HG03139 (cell line): ENCODE measurements at regions not wholly inside any gene's neighbourhood (a gene's known extent, or its start where the extent isn't known, plus 50 kb on each side); places are given as distances from the start of the nearest gene placed in this dataset.
A peak's percentile ranks its signal among the peaks of the same experiment; 100 is the strongest.

Source experiments
- ATAC-seq: cut with Tn5 transposase; IDR thresholded peaks from one replicate; pipeline ENCODE4 v1.9.1; 2021; ENCODE audit not compliant: unreplicated experiment

GRCh38 chr9:99513441-99514112 lies 291.5 kb downstream of the SEC61B start:
- peak; percentile 50 for ATAC-seq

- ATAC-seq, result no peak
Observed at GRCh38 chr9:99515093-99515492, 293.0 kb downstream of the SEC61B start.

GRCh38 chr9:99515895-99516656 lies 294.0 kb downstream of the SEC61B start:
- no peak for ATAC-seq

GRCh38 chr9:99516657-99517049 lies 294.6 kb downstream of the SEC61B start:
- ATAC-seq, result no peak

GRCh38 chr9:99523838-99524237 lies 297.8 kb upstream of the NR4A3 start:
- ATAC-seq, result no peak

- no peak for ATAC-seq
Observed at GRCh38 chr9:99531313-99531712, 290.4 kb upstream of the NR4A3 start.

GRCh38 chr9:99533421-99533820 lies 288.3 kb upstream of the NR4A3 start:
- ATAC-seq, result no peak

GRCh38 chr9:99537996-99538395 lies 283.7 kb upstream of the NR4A3 start:
- ATAC-seq, result no peak

- ATAC-seq, result no peak
Observed at GRCh38 chr9:99544526-99544925, 277.2 kb upstream of the NR4A3 start.

GRCh38 chr9:99549441-99549840 lies 272.2 kb upstream of the NR4A3 start:
- no peak for ATAC-seq

- ATAC-seq, result no peak
Observed at GRCh38 chr9:99555792-99556191, 265.9 kb upstream of the NR4A3 start.

GRCh38 chr9:99556998-99557397 lies 264.7 kb upstream of the NR4A3 start:
- ATAC-seq, result no peak

- no peak for ATAC-seq
Observed at GRCh38 chr9:99557816-99558215, 263.9 kb upstream of the NR4A3 start.

- ATAC-seq, result no peak
Observed at GRCh38 chr9:99559776-99560175, 261.9 kb upstream of the NR4A3 start.

GRCh38 chr9:99560561-99560960 lies 261.1 kb upstream of the NR4A3 start:
- ATAC-seq, result no peak

GRCh38 chr9:99561509-99561917 lies 260.2 kb upstream of the NR4A3 start:
- no peak for ATAC-seq

GRCh38 chr9:99561961-99562565 lies 259.6 kb upstream of the NR4A3 start:
- ATAC-seq, result no peak

GRCh38 chr9:99563364-99563763 lies 258.3 kb upstream of the NR4A3 start:
- no peak for ATAC-seq

- ATAC-seq, result no peak
Observed at GRCh38 chr9:99565203-99565602, 256.5 kb upstream of the NR4A3 start.

GRCh38 chr9:99567436-99567835 lies 254.2 kb upstream of the NR4A3 start:
- ATAC-seq, result no peak

- no peak for ATAC-seq
Observed at GRCh38 chr9:99569840-99570239, 251.8 kb upstream of the NR4A3 start.

- ATAC-seq, result no peak
Observed at GRCh38 chr9:99572567-99572966, 249.1 kb upstream of the NR4A3 start.
